Activated CD4-positive, alpha-beta T cell treated with anti-CD3 and anti-CD28 coated beads, Interleukin-2, amount 50 U/mL, for 48 hours (primary cell): ENCODE measurements at regions not wholly inside any gene's neighbourhood (a gene's known extent, or its start where the extent isn't known, plus 50 kb on each side); places are given as distances from the start of the nearest gene placed in this dataset.

Experiments used
- DNase-seq, 2 experiments: peaks; one replicate each; pipeline ENCODE4 v3.0.0-alpha.2; 2020

DNA sequence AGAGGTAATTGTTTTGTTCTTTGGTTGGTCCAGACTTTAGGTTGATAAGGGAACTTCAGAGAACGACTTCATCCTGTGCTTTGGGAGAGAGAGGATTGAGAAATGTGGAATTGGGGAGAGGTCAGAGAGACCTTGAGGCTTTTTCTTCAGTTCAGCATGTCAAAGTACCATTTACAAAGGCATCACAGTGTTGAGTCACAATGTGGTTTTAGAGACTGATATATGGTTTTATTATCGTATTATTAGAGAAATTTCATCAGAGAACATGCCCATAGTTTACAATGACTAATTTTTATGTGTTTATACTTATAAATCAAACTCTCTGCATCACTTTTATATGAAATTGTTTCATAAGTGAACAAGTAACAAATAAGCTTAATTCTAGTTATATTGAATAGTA is 626.6 kb downstream of the DSC3 start:
- DNase-seq, result no peak

DNA sequence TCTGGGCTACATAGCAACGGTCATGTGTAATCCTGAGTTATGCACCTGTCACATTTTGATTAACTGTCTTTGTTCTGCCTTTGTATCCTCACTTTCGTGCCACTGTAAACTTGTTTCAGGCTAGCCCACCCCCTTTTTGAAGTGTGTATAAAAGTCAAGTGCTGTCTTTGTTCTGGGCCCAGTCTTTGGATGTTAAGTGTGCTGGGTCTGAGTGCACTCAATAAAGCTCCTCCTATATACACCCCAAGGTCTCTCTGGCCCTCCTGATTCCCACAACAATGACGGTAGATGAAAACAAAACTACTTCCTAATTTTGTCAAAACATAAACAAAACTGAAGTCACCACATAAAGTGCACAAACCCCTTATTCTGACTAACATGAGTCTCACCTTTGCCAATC is 633.4 kb downstream of the DSC3 start:
- no peak for DNase-seq

DNA sequence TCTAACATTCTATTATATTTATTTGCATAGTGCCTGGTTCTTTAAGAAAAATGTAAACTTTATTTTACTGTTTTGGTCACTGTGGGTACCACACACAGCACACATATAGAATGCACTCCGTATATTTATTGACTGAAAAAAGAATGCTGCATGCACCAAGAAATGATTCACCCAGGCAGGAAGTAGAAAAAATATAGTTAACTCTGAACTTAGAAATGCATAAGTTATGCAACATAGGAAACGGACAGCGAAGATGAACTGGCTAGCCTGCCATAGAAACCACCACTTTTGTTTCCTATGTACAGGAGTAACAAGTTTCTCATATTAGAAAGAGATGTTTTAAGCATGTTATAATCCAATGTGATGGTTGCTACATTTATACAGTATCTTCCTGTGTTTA is 635.8 kb downstream of the DSC3 start:
- DNase-seq, result no peak

DNA sequence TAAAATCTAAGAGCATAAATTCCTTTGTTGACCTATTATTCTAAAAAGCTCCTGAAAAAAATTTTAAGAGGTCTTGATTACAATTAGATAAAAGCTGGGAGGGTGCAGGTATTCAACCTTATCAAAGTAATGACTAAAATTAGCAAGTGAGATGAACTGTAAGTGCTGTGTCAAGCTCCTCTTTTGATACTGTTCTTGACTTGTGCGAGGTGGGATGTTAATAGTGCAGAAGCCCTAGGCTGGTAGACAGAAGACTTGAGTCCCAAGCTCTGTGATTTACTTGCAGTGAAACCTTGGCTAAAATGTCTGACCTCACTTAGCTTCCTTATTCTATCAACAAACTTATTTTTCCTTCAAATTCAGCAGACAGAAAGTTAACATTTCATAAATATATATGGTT is 637.5 kb downstream of the DSC3 start:
- DNase-seq, result no peak

DNA sequence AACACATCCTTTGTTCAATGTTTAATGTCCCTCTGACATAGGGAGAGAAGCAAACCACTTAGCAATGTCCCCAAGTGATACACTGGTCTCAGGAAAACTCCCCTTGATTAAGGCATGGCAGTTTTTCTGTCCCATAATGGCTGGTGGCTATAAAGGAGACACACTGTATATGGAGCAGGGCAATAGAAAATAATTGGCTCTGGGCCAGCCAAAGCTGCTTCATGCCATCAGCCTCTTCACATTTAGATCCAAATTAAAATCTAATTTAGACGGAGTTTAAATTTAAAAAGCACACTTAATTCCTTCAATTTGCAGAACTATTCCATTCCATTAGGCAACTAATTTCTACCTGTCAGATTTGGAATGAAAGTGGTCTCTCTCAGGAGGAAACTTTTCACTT is 638.1 kb downstream of the DSC3 start:
- DNase-seq, result no peak

DNA sequence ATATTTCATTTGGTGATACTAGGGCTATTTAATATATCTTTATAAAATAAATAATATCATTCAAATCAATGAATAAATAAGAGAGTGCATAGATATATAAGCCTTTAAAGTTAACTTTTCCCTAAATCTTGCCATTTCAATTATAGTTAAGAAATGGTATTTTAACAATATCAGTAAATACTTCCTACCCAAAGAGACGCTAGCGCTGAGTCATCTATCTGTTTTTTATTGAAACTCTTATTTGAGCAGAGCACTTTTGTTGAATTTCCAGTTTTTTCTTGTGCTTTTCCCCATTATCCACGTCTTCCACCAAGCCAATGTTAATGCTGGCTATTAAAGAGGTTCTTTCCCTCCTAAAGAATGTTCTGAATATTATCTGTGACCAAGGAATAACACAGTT is 639.3 kb downstream of the DSC3 start:
- DNase-seq, result no peak

DNA sequence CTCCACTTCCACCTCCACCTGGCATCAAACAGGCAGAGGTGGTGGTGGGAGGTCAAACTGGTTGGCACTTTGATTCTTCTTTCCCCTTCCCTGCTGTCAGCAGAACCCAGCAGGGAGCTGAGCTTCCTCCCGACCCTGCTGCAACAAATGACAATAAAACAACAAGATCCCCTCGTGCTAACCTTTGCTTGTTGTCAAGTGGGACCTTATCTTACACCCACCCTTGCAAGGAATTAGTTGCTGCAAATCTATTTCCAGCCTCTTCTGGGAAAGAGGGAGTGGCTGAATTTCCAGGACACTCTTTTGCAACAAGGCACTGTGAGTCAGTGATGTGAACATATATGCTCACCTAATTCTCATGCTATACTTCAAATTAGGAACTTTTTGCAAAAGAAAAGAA is 655.1 kb downstream of the DSC3 start:
- DNase-seq, result no peak

DNA sequence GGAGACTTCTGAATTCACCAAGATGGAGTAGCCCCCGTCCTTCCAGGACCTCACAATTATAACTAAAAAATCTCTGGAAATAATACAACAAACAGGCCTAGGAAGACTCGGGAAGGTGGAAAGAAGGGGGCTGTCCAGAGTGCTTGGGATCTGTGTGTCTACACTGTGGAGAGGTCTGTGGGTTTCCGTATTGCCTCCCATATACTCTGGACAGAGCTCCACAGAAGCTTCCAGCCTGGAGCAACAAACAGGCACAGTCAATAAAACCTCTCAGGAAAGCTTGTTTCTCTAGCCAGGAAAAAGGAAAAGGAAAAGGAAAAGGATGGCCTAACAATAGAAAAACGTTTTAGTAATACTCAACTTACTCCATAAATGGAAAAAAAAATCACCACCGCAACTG is 655.9 kb downstream of the DSC3 start:
- no peak for DNase-seq

DNA sequence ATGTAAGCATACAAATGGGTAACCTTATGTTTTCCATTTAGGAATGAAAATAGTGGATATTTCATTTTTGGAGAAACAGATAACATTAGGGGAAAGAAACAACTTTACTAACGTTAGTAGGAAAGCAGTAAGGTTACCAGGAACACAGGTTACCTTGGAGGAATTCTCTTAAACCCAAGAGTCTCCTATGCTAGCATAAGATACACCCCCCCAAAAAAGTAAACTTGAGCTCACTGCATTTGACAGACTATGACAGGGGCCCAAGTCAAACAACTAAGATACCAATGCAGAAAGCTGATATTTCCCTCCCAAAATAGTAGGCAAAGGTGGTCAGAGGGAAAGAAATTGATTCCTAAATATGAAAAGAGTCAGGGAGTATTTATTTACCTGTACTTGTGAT is 656.9 kb downstream of the DSC3 start:
- DNase-seq, result no peak

DNA sequence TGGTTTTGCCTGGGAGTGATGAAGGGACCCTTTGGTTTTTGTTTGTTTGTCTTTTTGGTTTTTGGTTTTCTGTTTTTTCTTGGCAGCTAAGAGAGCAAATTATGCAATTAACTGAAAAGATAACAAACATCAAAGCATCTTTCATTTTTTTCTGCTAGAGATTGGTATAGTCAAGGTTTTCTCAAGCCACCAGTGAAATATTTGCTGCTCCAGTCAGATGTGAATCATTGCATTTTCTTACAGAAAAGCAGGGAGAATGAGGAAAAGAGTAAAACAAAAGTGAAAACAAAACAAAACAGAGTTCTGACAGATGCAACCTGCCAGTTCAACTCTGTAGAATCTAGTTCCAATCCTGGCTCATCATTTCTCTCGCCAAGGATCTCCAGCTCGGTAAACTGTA is 660.7 kb downstream of the DSC3 start:
- no peak for DNase-seq

DNA sequence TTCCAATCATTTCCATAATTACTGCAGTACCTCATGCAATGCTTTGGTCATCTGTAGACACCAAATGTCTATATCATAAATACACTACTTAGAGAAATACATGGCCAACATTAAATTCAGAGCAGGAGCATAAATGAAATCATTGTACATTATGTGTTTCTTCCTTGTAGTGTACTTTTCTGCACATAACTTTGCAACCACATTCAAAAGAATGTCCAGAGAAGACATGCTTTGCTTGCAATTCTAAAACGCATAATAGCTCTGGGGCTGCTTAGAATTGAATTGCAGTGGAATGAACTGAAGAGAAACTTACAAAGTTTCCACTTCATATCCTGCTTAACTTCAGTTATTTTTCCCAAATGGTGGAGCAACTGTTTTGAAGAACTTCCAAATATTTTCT is 664.4 kb downstream of the DSC3 start:
- DNase-seq, result no peak

DNA sequence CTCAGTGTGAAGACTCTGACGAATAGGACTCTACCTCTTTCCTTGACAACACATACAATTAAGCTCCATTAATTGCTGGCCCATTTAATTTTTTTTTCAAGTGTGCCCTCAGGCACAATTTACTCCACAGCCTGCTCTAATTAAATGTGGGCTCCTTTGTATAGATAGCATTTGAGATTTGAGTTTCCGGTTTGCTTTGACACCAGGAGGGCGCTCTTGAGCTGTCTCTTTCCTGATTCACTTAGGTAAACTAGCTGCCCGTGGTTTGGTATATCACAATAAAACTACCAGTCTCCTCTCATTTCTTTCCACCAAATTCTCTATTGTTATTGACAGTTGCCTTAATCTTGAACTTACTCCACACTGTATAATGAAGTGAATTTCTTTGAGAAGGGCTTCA is 666.0 kb downstream of the DSC3 start:
- DNase-seq, result no peak

DNA sequence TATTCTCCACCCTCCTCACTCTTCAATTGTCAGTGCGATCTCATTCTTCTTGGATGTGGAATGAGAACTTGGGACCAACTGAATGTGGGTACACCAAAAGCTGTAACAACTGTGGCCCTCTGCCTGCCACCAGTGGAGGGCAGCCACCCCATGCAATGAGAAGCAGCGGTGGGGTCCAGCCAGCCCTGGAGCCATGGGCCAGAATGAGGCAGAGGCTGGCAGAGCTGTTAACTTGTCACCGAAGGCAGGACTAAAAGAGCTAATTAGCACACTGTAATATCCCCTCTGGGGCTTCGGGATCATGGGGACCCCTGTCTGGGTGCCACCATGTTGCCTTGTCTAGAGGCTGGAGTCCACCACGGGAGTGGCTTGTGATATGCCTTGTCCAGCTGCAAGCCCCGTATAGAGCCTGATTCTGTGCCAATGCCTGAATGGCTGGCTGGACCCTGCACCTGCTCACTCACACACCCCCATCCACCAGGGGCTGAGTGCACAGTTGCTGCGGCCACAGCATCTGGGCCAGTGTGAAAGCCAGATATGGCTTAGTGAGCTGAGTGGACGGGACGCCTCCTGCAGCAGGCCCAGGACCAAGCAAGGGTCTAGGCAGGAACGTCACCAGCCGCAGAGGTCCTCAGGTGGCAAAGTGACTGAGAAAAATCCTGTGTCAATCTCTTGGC is 680.5 kb downstream of the DSC3 start:
- DNase-seq, result no peak

DNA sequence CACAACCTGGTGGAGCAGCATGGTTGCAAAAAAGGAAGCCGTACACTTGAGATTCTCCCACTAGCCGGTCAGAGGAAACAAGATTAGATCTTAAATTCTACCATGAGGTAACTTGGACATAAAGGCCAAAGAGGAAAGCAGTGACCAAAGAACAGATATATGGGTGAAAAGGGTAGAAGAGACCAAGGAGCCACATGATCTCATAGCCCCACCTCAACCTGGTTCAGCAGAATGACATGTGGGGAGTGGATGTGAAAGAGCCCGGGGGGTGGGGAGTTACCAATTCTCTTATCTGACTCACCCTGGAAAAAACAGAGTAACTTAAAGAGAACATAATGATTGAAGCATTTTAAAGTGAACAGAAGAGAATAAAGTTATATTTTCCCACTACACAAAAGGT is 683.0 kb downstream of the DSC3 start:
- DNase-seq, result no peak

DNA sequence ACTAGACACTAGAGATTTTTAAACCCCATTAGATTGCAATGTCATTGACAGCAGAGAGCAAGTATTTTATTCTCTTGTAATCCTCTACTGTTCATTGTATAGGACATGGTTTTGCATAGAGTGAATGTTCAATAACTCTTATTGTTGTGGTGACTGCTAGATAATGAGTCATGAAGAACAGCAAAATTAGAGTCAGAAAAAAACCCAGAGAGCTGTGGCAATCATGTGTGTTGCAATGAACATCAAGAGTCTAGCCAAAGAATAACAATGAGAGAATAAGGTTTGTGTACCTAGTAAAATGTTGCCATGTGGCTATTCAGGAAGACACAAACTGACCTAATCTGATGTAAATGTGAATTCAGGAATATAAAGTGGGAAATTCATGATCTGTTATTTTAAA is 684.0 kb downstream of the DSC3 start:
- no peak for DNase-seq

DNA sequence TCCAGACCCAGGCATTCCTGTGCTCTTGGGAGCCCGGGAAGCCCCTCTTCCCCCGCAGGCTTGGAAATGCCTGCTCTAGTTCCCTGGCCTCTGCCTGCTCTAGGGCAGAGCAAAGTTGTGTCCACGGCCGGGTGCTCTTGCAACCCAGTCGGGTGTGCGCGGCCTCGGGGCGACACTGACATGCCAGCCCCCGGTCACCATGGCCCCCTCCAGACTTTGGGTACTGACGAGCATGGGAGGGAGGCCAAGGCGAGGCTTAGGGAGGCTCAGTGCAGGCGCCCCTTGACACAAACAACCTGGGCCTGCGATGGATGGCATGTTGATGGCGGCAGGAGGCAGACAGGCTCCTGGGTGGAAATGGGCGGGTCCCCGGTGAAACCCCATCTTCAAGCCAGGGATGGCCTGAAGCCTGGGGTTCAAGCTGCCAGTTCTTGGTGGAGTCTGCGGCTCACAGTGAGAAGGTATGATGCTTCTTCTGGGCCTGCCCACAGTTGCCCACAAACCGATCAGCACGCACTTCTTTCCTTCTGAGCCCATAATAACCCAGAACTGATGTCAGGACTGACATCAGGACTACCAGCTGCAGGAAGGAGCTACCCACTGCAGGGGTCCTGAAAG is 689.9 kb downstream of the DSC3 start:
- DNase-seq, result no peak

DNA sequence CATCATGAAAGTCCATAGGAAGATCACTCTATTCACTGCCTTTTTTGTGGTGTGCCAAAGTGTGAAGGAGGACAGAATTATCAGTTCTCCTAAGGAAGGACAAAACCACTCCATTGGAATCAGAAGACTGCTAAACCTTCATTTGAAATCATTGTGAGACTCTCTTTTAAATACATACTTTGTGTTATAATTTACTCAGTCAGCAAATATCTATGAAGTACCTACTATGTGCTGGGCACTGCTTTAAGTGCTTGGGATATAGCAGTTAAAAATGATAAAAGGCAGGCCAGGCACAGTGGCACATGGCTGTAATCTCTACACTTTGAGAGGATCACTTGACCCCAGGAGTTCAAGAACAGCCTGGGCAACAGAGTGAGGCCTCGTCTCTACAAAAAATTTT is 692.3 kb downstream of the DSC3 start:
- DNase-seq, result no peak

DNA sequence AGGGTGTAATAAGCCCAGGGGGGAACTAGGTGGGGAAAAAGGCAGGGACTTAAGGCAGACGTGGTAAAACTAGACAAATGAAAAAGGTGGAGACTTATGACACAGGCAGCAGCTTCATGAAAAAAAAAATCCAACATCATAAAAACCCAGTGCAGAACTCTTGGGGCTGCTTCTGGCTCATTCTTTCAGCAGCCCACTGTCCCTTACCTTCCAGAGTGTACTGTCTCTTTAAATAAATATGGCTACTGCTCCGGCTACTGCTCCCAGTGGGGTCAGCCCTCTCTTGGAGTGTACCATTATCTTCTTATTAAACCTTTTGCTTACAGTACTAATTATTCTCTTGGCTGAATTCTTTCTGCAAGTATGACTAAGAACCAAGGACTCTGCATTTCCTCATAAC is 699.5 kb downstream of the DSC3 start:
- no peak for DNase-seq

DNA sequence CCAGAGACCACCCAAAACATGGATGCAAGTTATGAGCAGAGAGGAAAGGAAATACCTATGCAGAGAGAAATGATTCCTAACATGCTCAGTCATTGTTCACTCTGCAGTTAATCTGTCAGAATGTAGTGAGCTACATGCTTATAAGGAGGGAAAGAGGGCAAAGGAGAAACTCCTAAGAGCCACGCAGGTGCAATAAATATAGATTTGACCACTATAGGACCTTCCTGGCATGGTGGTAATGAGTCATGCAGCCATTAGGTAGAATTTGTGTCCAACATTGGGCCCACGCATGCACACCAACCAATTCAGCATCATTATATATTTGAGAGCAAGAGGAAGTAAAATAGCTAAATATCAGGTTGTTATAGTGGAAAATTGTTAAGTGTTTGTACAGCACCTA is 699.9 kb downstream of the DSC3 start:
- no peak for DNase-seq

DNA sequence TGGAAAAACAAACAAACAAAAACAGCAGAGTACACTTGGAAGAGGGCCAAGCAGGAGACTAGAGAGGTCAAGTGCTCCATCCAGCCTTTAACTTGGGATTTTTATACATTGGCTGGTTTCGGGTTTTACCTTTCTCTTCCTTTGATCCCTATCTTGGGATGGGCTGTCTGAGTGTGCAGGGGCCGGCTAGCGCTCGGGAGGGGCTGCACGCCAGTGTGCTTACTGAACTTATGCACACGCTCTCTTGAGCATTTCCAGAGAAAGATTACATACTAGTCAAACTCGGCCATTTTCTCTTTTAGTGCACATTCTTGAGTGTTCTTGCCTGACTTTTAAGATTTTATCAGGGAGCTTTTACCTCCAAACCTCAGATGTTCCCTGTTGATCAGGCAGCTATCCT is 707.8 kb downstream of the DSC3 start:
- DNase-seq, result no peak

DNA sequence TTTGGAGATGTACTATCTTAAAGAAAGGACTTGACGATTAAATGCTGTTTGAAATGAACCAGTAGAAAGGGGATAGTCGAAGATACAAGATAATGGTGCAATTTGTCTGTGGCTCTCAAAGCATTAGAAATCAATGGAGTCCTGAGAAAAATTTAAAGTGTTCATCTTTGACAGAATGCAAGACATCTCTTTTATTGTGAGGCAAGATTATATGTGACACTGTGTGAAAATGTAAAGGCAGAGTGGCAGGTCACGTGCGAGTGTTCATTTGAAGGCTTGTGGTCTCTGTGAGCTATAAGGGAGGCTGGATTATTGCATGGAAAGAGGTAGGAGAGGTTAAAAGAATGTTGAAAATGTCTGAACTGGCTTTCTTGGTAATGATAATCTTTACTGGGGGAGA is 709.2 kb downstream of the DSC3 start:
- DNase-seq, result no peak

DNA sequence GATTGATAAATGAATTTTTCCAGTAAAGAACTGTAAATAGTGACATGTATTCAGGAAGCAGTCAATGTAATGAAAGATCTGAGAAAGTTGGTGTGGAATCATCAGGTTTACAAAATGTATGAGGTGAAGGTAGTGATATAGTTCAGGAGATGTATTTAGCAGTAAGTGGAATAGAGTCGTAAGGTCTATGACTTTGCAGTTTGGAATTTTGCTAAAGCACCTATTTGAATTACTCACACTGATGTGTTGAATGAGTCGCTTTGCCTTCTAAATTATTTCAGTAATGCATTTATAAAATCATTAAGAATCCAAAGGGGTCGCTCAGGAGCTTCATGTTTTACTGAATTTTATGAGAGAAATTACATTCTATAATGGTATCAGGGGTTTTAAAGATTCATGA is 713.7 kb downstream of the DSC3 start:
- no peak for DNase-seq

DNA sequence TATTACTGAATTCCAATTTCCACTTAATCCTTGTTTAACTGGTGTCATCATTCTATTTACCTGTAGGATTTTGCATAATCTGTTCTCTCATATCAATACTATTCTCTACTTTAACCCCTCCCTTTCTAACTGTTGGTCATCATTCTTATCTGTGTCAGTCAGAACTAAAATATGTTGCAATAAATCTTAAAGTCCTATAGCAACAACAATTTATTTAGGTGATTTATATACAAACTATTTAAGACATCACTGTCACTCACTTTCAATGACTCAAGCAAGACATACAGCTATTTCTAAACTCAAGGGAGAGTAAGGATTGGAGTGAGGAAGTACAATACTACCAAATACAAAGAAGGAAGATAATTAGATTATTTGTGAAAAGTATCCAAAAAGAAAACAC is 740.4 kb downstream of the DSC3 start:
- DNase-seq, result no peak

DNA sequence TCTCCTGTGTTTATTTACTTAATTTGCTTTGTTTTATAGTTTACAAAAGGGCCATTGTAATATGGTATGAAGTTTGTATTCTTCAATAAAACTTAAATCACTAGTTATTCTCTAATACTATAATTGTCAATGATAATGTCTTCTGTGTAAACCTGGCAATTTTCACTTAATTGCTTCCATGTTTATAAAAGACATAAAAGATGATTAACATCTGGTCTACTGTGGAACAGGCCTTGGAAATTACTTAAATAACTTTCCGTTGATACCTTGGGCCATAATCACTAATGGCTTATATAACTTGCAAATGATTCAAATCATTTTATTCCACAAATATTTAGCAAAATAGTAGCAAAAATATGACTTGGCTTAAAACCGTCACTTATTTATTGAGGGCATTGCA is 743.8 kb downstream of the DSC3 start:
- no peak for DNase-seq

DNA sequence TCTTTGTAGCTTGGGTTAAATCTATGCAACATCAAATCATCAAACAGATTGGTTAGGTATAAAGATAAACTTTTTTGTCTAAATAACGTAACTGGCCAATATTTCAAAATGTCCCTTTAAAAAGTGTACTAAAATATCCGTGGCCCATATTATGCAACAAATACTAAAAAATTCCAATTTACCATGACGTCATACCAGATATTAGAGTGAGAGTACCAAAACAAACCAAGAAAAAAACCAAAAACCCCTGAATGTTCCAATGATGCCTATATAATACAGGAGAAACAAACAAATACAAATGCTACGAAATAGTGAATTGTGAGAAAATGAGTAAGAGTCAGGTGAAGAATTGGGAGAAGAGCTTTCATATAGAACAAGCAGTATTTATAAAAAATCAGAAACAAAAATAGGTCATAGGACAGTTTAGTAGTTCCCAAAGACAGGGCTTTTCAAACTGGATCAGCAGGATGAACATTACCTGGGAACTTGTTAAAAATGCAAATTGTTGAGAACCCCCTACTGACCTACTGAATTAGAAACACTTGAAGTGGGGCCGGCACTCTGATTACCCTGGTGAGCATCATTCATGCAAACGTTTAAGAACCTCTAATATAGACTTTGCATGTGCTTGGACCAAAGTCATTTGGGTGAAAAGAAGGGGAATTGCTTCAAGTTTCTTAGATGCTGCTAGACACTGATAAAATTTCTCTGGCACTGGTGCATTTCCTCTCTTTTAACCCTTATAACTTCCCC is 753.7 kb downstream of the DSC3 start:
- DNase-seq, result no peak
